DND-41 (cell line): ENCODE measurements at regions not wholly inside any gene's neighbourhood (a gene's known extent, or its start where the extent isn't known, plus 50 kb on each side); places are given as distances from the start of the nearest gene placed in this dataset.

ENCODE experiments used
- ATAC-seq: fragments of 200-7000 bp; cut with Tn5 transposase; 3 replicates; pipeline ENCODE4 v1.9.1; 2021; ENCODE audit warnings: low read depth; ENCODE audit not compliant: insufficient read depth
- DNase-seq: peaks from one replicate; pipeline ENCODE4 v3.0.0-alpha.2; 2020
- H2AFZ ChIP-seq: 2 replicates; pipeline ENCODE4 v1.6.0; 2012; ENCODE audit warnings: low read depth, low read length
- H3K27ac ChIP-seq: 2 replicates; pipeline ENCODE4 v1.5.1; 2012; ENCODE audit warnings: low read length, inconsistent platforms
- H3K27me3 ChIP-seq: fragments of 200-600 bp; sonication (generic); 2 replicates; pipeline ENCODE4 v1.6.0; 2012; ENCODE audit warnings: low read length, mild to moderate bottlenecking, inconsistent platforms; ENCODE audit not compliant: insufficient read depth, poor library complexity
- H3K36me3 ChIP-seq: 2 replicates; pipeline ENCODE4 v1.5.1; 2012; ENCODE audit warnings: low read length, inconsistent platforms; ENCODE audit not compliant: insufficient read depth
- H3K4me1 ChIP-seq: 2 replicates; pipeline ENCODE4 v1.5.1; 2012; ENCODE audit warnings: mild to moderate bottlenecking, low read length; ENCODE audit not compliant: insufficient read depth
- H3K4me2 ChIP-seq: 2 replicates; pipeline ENCODE4 v1.6.0; 2012; ENCODE audit warnings: mild to moderate bottlenecking, moderate library complexity, low read length, inconsistent platforms; ENCODE audit not compliant: insufficient read depth
- H3K4me3 ChIP-seq, 2 experiments: fragments of 200-600 bp in 1 of 2; shearing (Covaris generic) in 1 of 2; 2 replicates each; pipeline ENCODE4 v1.5.1; 2012 to 2016; ENCODE audit warnings: inconsistent platforms in 2 of 2, low read length in 2 of 2, mild to moderate bottlenecking in 2 of 2, low read depth in 1 of 2, moderate library complexity in 1 of 2
- H3K79me2 ChIP-seq: 2 replicates; pipeline ENCODE4 v1.6.0; 2012; ENCODE audit warnings: low read length, inconsistent platforms; ENCODE audit not compliant: insufficient read depth
- H3K9ac ChIP-seq: 2 replicates; pipeline ENCODE4 v1.6.0; 2012; ENCODE audit warnings: low read depth, mild to moderate bottlenecking, inconsistent platforms, low read length, moderate library complexity
- H3K9me3 ChIP-seq: 2 replicates; pipeline ENCODE4 v1.5.1; 2012; ENCODE audit warnings: low read length, moderate library complexity, mild to moderate bottlenecking, inconsistent platforms; ENCODE audit not compliant: insufficient read depth, severe bottlenecking
- H4K20me1 ChIP-seq: 2 replicates; pipeline ENCODE4 v1.6.0; 2012; ENCODE audit warnings: low read length; ENCODE audit not compliant: insufficient read depth
- CTCF ChIP-seq: IDR thresholded peaks from 2 replicates; pipeline ENCODE4 v1.5.1; 2012; ENCODE audit warnings: borderline replicate concordance, low read length, moderate library complexity, mild to moderate bottlenecking; ENCODE audit not compliant: poor library complexity, severe bottlenecking; ENCODE audit errors: extremely low read depth
- EZH2 ChIP-seq: IDR thresholded peaks from 3 replicates; pipeline ENCODE4 v1.6.1; 2012; ENCODE audit warnings: borderline replicate concordance, low read depth, mild to moderate bottlenecking, moderate library complexity, low read length, inconsistent platforms; ENCODE audit not compliant: severe bottlenecking

- Histone ChIP-seq H4K20me1 (no peaks in the 10 kb centered on the region), H3K9ac (no peak overlapping the region), H3K27me3 (peaks cover under 1% of the 10 kb centered on the region), H3K79me2 (no peaks in the 10 kb centered on the region), H3K4me3 (no peak overlapping the region), H2AFZ (no peak overlapping the region), H3K36me3 (no peaks in the 10 kb centered on the region), H3K4me1 (no peaks in the 10 kb centered on the region), H3K9me3 (no peaks in the 10 kb centered on the region), H3K27ac (no peak overlapping the region), H3K4me2 (no peak overlapping the region)
- TF ChIP-seq CTCF: no peak
- no peak for TF ChIP-seq EZH2
- ATAC-seq (no peak), DNase-seq (no peak)
These were observed 90.9 kb downstream of the FGF9 start for GRCh38 chr13:21761770-21762169.

GRCh38 chr13:21762512-21762911 lies 91.6 kb downstream of the FGF9 start:
- no peak for DNase-seq
- TF ChIP-seq EZH2 (no peak), CTCF (no peak)
- Histone ChIP-seq H3K79me2 (no peaks in the 10 kb centered on the region), H3K9me3 (no peaks in the 10 kb centered on the region), H3K4me1 (no peaks in the 10 kb centered on the region), H3K4me2 (no peak overlapping the region), H4K20me1 (no peaks in the 10 kb centered on the region), H3K27me3 (peaks cover 5% of the 10 kb centered on the region), H2AFZ (no peak overlapping the region), H3K27ac (no peak overlapping the region), H3K36me3 (no peaks in the 10 kb centered on the region), H3K9ac (no peak overlapping the region), H3K4me3 (no peak overlapping the region)
- ATAC-seq: no peak

GRCh38 chr13:21767032-21767431 lies 96.2 kb downstream of the FGF9 start:
- Histone ChIP-seq H3K4me1 (no peaks in the 10 kb centered on the region), H3K36me3 (no peaks in the 10 kb centered on the region), H3K79me2 (no peaks in the 10 kb centered on the region), H4K20me1 (no peaks in the 10 kb centered on the region), H3K27ac (no peak overlapping the region), H3K27me3 (peaks cover 5% of the 10 kb centered on the region), H3K4me2 (no peak overlapping the region), H2AFZ (no peak overlapping the region), H3K9ac (no peak overlapping the region), H3K9me3 (no peaks in the 10 kb centered on the region), H3K4me3 (no peak overlapping the region)
- no peak for TF ChIP-seq EZH2
- no peak for TF ChIP-seq CTCF
- no peak for ATAC-seq
- DNase-seq: no peak

GRCh38 chr13:21771075-21771474 lies 100.2 kb downstream of the FGF9 start:
- DNase-seq: no peak
- Histone ChIP-seq H2AFZ (no peak overlapping the region), H3K79me2 (no peaks in the 10 kb centered on the region), H3K4me1 (no peaks in the 10 kb centered on the region), H4K20me1 (no peaks in the 10 kb centered on the region), H3K27ac (no peak overlapping the region), H3K9ac (no peak overlapping the region), H3K36me3 (no peaks in the 10 kb centered on the region), H3K4me2 (no peak overlapping the region), H3K9me3 (no peaks in the 10 kb centered on the region), H3K27me3 (peaks cover 5% of the 10 kb centered on the region), H3K4me3 (no peak overlapping the region)
- TF ChIP-seq EZH2: no peak
- TF ChIP-seq CTCF: no peak
- no peak for ATAC-seq
